A549 (cell line): ENCODE measurements at regions not wholly inside any gene's neighbourhood (a gene's known extent, or its start where the extent isn't known, plus 50 kb on each side); places are given as distances from the start of the nearest gene placed in this dataset.
"Not testable (repeated sequence)": the region's sequence is repeated elsewhere in the genome, so short reads cannot be mapped to it uniquely, and the experiment has no call there.

Experiments
- JUN ChIP-seq, 2 experiments: fragments of >200 bp; sonication (Bioruptor Twin); formaldehyde crosslinking; IDR thresholded peaks; 2 replicates in 1 of 2; 3 replicates in 1 of 2; pipeline ENCODE4 v1.6.1; 2016 to 2017
- MAZ ChIP-seq: fragments of 150-350 bp; IDR thresholded peaks from 2 replicates; pipeline ENCODE4 v1.6.1; 2014; ENCODE audit warnings: antibody characterized with exemption, low read depth, low read length, borderline replicate concordance
- NPAS2 ChIP-seq: fragments of 250-450 bp; sonication (Bioruptor Pico); IDR thresholded peaks from 2 replicates; pipeline ENCODE4 v1.8.0; 2022; ENCODE audit warnings: mild to moderate bottlenecking, moderate library complexity, borderline replicate concordance
- PHF8 ChIP-seq: fragments of 200-600 bp; sonication (generic); IDR thresholded peaks from 2 replicates; pipeline ENCODE4 v1.6.1; 2016; ENCODE audit warnings: low read depth, mild to moderate bottlenecking, antibody characterized with exemption, moderate library complexity, borderline replicate concordance
- POLR2A ChIP-seq: IDR thresholded peaks from 2 replicates; pipeline ENCODE4 v1.6.1; 2012; ENCODE audit warnings: mild to moderate bottlenecking, low read length
- REST ChIP-seq: fragments of 200-600 bp; sonication (generic); IDR thresholded peaks from 2 replicates; pipeline ENCODE4 v1.6.1; 2016; ENCODE audit warnings: antibody characterized with exemption, mild to moderate bottlenecking, moderate library complexity
- ZC3H11A ChIP-seq: fragments of 450-650 bp; IDR thresholded peaks from 2 replicates; pipeline ENCODE4 v1.6.1; 2014; ENCODE audit warnings: antibody characterized with exemption, mild to moderate bottlenecking

- not testable (repeated sequence) for TF ChIP-seq JUN (IDR thresholded peaks at IDR 0.05); REST; ZC3H11A; NPAS2 (CRISPR knock-in tag); POLR2A; PHF8; MAZ
These were observed 328.9 kb downstream of the ZNF479 start for GRCh38 chr7:56803336-56803735.
